Large intestine (tissue), 3 donors: ENCODE measurements at regions not wholly inside any gene's neighbourhood (a gene's known extent, or its start where the extent isn't known, plus 50 kb on each side); places are given as distances from the start of the nearest gene placed in this dataset.

Experiments
- DNase-seq, 2 donors: peaks; one replicate each; pipeline versions ENCODE4 v3.0.0 to v3.0.0-alpha.2; 2013
- H3K27ac ChIP-seq: one replicate; pipeline ENCODE4 v1.5.1; 2013; ENCODE audit warnings: low read length
- H3K27me3 ChIP-seq: 2 replicates; pipeline ENCODE4 v1.6.1; 2013; ENCODE audit warnings: low read length; ENCODE audit not compliant: control insufficient read depth, insufficient read depth
- H3K36me3 ChIP-seq: 2 replicates; pipeline ENCODE4 v1.6.1; 2013; ENCODE audit warnings: low read length; ENCODE audit not compliant: control insufficient read depth, insufficient read depth
- H3K4me1 ChIP-seq: one replicate; pipeline ENCODE4 v1.6.1; 2013; ENCODE audit warnings: low read length; ENCODE audit not compliant: control insufficient read depth, insufficient read depth
- H3K4me3 ChIP-seq: one replicate; pipeline ENCODE4 v1.5.1; 2013; ENCODE audit warnings: low read length
- H3K9me3 ChIP-seq: one replicate; pipeline ENCODE4 v1.6.1; 2013; ENCODE audit warnings: mild to moderate bottlenecking, low read depth, low read length, moderate library complexity; ENCODE audit not compliant: control insufficient read depth
- WGBS: methylation state at CpG from one replicate; pipeline ENCODE4 v1.1.5; 2013; ENCODE audit warnings: low lambda C conversion rate; ENCODE audit not compliant: insufficient coverage; 5-methylcytosine and 5-hydroxymethylcytosine counted together

- Histone ChIP-seq H3K4me1 (no peaks in the 10 kb centered on the region), H3K36me3 (no peaks in the 10 kb centered on the region), H3K9me3 (no peaks in the 10 kb centered on the region), H3K27me3 (no peaks in the 10 kb centered on the region), H3K27ac (no peak overlapping the region), H3K4me3 (no peak overlapping the region)
- DNase-seq = no peak
- WGBS = no CpG with 5 or more reads among the region's 8 CpGs
These were observed 67.4 kb downstream of the TNP1 start for GRCh38 chr2:216792222-216793021.

GRCh38 chr2:216791303-216791702 is 68.6 kb downstream of the TNP1 start:
- Histone ChIP-seq H3K27ac (no peak overlapping the region), H3K27me3 (peaks cover 2% of the 10 kb centered on the region), H3K9me3 (no peaks in the 10 kb centered on the region), H3K4me1 (no peaks in the 10 kb centered on the region), H3K36me3 (no peaks in the 10 kb centered on the region), H3K4me3 (no peak overlapping the region)
- no peak for DNase-seq
- 60% methylated on average over 1 of the region's 2 CpGs for WGBS

- no peak overlapping the region for H3K27ac ChIP-seq
- no peaks in the 10 kb centered on the region for H3K36me3 ChIP-seq
- peaks cover 2% of the 10 kb centered on the region for H3K27me3 ChIP-seq
- WGBS = no CpG with 5 or more reads among the region's 5 CpGs
- no peak overlapping the region for H3K4me3 ChIP-seq
- no peaks in the 10 kb centered on the region for H3K4me1 ChIP-seq
- H3K9me3 ChIP-seq = no peaks in the 10 kb centered on the region
- no peak for DNase-seq
These were observed 70.8 kb downstream of the TNP1 start for GRCh38 chr2:216789081-216789480.

GRCh38 chr2:216787851-216788540 is 71.9 kb downstream of the TNP1 start:
- Histone ChIP-seq H3K4me1 (no peaks in the 10 kb centered on the region), H3K36me3 (no peaks in the 10 kb centered on the region), H3K9me3 (no peaks in the 10 kb centered on the region), H3K27me3 (peaks cover 2% of the 10 kb centered on the region), H3K27ac (no peak overlapping the region), H3K4me3 (no peak overlapping the region)
- no peak for DNase-seq
- WGBS = no CpG with 5 or more reads among the region's 7 CpGs

GRCh38 chr2:216786676-216787075 is 73.2 kb downstream of the TNP1 start:
- Histone ChIP-seq H3K27me3 (peaks cover 2% of the 10 kb centered on the region), H3K4me3 (no peak overlapping the region), H3K4me1 (no peaks in the 10 kb centered on the region), H3K9me3 (no peaks in the 10 kb centered on the region), H3K36me3 (no peaks in the 10 kb centered on the region), H3K27ac (no peak overlapping the region)
- no peak for DNase-seq
- WGBS = no CpG with 5 or more reads among the region's 9 CpGs

- no peaks in the 10 kb centered on the region for H3K4me1 ChIP-seq
- H3K36me3 ChIP-seq = no peaks in the 10 kb centered on the region
- no peak overlapping the region for H3K27ac ChIP-seq
- H3K9me3 ChIP-seq = no peaks in the 10 kb centered on the region
- DNase-seq = no peak
- no CpG with 5 or more reads among the region's 3 CpGs for WGBS
- H3K27me3 ChIP-seq = peaks cover 2% of the 10 kb centered on the region
- H3K4me3 ChIP-seq = no peak overlapping the region
These were observed 75.4 kb downstream of the TNP1 start for GRCh38 chr2:216784456-216784855.

GRCh38 chr2:216781709-216782108 is 78.2 kb downstream of the TNP1 start:
- no peak for DNase-seq
- WGBS = 50% methylated on average over 3 of the region's 4 CpGs
- Histone ChIP-seq H3K9me3 (no peaks in the 10 kb centered on the region), H3K4me3 (no peak overlapping the region), H3K4me1 (no peaks in the 10 kb centered on the region), H3K36me3 (no peaks in the 10 kb centered on the region), H3K27me3 (peaks cover 2% of the 10 kb centered on the region), H3K27ac (no peak overlapping the region)

GRCh38 chr2:216780843-216781242 is 79.0 kb downstream of the TNP1 start:
- H3K27me3 ChIP-seq = no peaks in the 10 kb centered on the region
- no peak for DNase-seq
- H3K36me3 ChIP-seq = no peaks in the 10 kb centered on the region
- no peaks in the 10 kb centered on the region for H3K9me3 ChIP-seq
- no peaks in the 10 kb centered on the region for H3K4me1 ChIP-seq
- no CpG with 5 or more reads among the region's 4 CpGs for WGBS
- no peak overlapping the region for H3K27ac ChIP-seq
- no peak overlapping the region for H3K4me3 ChIP-seq

GRCh38 chr2:216777637-216778273 is 82.1 kb downstream of the TNP1 start:
- no peaks in the 10 kb centered on the region for H3K9me3 ChIP-seq
- H3K36me3 ChIP-seq = no peaks in the 10 kb centered on the region
- no peak overlapping the region for H3K27ac ChIP-seq
- no peak overlapping the region for H3K4me3 ChIP-seq
- H3K27me3 ChIP-seq = no peaks in the 10 kb centered on the region
- no peaks in the 10 kb centered on the region for H3K4me1 ChIP-seq
- 92% methylated on average over 2 of the region's 9 CpGs for WGBS
- DNase-seq = peak; percentile 56 to 77

- Histone ChIP-seq H3K4me1 (no peaks in the 10 kb centered on the region), H3K9me3 (no peaks in the 10 kb centered on the region), H3K36me3 (no peaks in the 10 kb centered on the region), H3K4me3 (no peak overlapping the region), H3K27me3 (no peaks in the 10 kb centered on the region), H3K27ac (no peak overlapping the region)
- no CpG with 5 or more reads among the region's 13 CpGs for WGBS
- no peak for DNase-seq
These were observed 80.9 kb upstream of the IGFBP5 start for GRCh38 chr2:216776066-216776850.
